Suprapubic skin (tissue), 2 donors: ENCODE measurements at regions not wholly inside any gene's neighbourhood (a gene's known extent, or its start where the extent isn't known, plus 50 kb on each side); places are given as distances from the start of the nearest gene placed in this dataset.

ENCODE experiments used
- EP300 ChIP-seq: sonication (generic); formaldehyde crosslinking; IDR thresholded peaks from one replicate; pipeline ENCODE4 v1.6.1; 2017; ENCODE audit warnings: antibody characterized with exemption
- POLR2A ChIP-seq, 2 donors: fragments of 450-650 bp; IDR thresholded peaks; one replicate each; pipeline ENCODE4 v1.6.1; 2017; ENCODE audit warnings: antibody characterized with exemption in 2 of 2, mild to moderate bottlenecking in 2 of 2, moderate library complexity in 2 of 2

- TF ChIP-seq POLR2A (IDR thresholded peaks at IDR 0.05): no peak
- TF ChIP-seq EP300: no peak
Observed at GRCh38 chr2:219864154-219864553, 236.7 kb downstream of the SLC4A3 start.
